MCF 10A (cell line): ENCODE measurements at regions not wholly inside any gene's neighbourhood (a gene's known extent, or its start where the extent isn't known, plus 50 kb on each side); places are given as distances from the start of the nearest gene placed in this dataset.

ENCODE experiments used
- BruUV-seq: library from RNA; stranded (reverse); fragments of 400-500 nt; replicated peaks from 2 replicates; lab custom pipeline; 2021; lab: Mats Ljungman, UMichigan
- CTCF ChIA-PET: fragments of 300-600 bp; sonication (Branson Sonifier 250); formaldehyde crosslinking; extraction: SDS; loops from one replicate; lab custom pipeline; 2021; ENCODE audit warnings: antibody characterized with exemption, inconsistent platforms; lab: Yijun Ruan, JAX
- POLR2A ChIA-PET: fragments of 300-600, 350-650 bp; sonication (Branson Sonifier 250); formaldehyde crosslinking; extraction: SDS; loops from one replicate; lab custom pipeline; 2020; ENCODE audit warnings: antibody characterized with exemption, inconsistent platforms; lab: Yijun Ruan, JAX
- DNase-seq: peaks from one replicate; pipeline ENCODE4 v3.0.0-alpha.2; 2018; ENCODE audit not compliant: unreplicated experiment
- H3K27ac Mint-ChIP-seq: one replicate; pipeline ENCODE4 v1.8.0; 2022; ENCODE audit warnings: mild to moderate bottlenecking, low read depth, mixed read lengths; ENCODE audit not compliant: unreplicated experiment
- H3K27me3 Mint-ChIP-seq: one replicate; pipeline ENCODE4 v1.8.0; 2022; ENCODE audit warnings: mixed read lengths; ENCODE audit not compliant: insufficient read depth, unreplicated experiment
- H3K36me3 Mint-ChIP-seq: one replicate; pipeline ENCODE4 v1.8.0; 2022; ENCODE audit warnings: mild to moderate bottlenecking, moderate library complexity, mixed read lengths; ENCODE audit not compliant: insufficient read depth, unreplicated experiment
- H3K4me1 Mint-ChIP-seq: one replicate; pipeline ENCODE4 v1.8.0; 2022; ENCODE audit warnings: mixed read lengths; ENCODE audit not compliant: insufficient read depth, unreplicated experiment
- H3K4me3 Mint-ChIP-seq: one replicate; pipeline ENCODE4 v1.8.0; 2022; ENCODE audit warnings: mild to moderate bottlenecking, moderate library complexity, mixed read lengths; ENCODE audit not compliant: unreplicated experiment
- H3K9me3 Mint-ChIP-seq: one replicate; pipeline ENCODE4 v1.8.0; 2022; ENCODE audit warnings: mixed read lengths; ENCODE audit not compliant: unreplicated experiment
- CTCF ChIP-seq: fragments of 200-600 bp; IDR thresholded peaks from one replicate; pipeline ENCODE4 v1.8.0; 2022; ENCODE audit warnings: antibody characterized with exemption, mild to moderate bottlenecking; ENCODE audit not compliant: unreplicated experiment
- intact Hi-C: fragments of 100-400 bp; cut with micrococcal nuclease; formaldehyde crosslinking; loops from 2 replicates; pipeline ENCODE4 v1.14.1; 2022

GRCh38 chr1:162972773-162973172, 96.4 kb upstream of the RGS4 start:
- Mint-ChIP-seq H3K4me3 (no peak overlapping the region), H3K4me1 (no peaks in the 10 kb centered on the region), H3K27me3 (no peaks in the 10 kb centered on the region), H3K9me3 (no peaks in the 10 kb centered on the region), H3K27ac (no peak overlapping the region), H3K36me3 (peaks cover 4% of the 10 kb centered on the region)
- TF ChIP-seq CTCF: no peak
- CTCF ChIA-PET: no interaction called here
- BruUV-seq: no TSS peak
- no peak for DNase-seq
- POLR2A ChIA-PET: no interaction called here
- intact Hi-C loops: no loop called here

- no peak for DNase-seq
Measured at GRCh38 chr1:162970021-162970420, 99.1 kb upstream of the RGS4 start.

GRCh38 chr1:162966613-162967012, 102.5 kb upstream of the RGS4 start:
- ChIA-PET CTCF (no interaction called here), POLR2A (no interaction called here)
- H3K9me3 Mint-ChIP-seq: peaks cover 8% of the 10 kb centered on the region
- no peak overlapping the region for H3K4me3 Mint-ChIP-seq
- H3K27ac Mint-ChIP-seq: no peak overlapping the region
- BruUV-seq: no TSS peak
- no peak for TF ChIP-seq CTCF
- no peaks in the 10 kb centered on the region for H3K4me1 Mint-ChIP-seq
- peaks cover under 1% of the 10 kb centered on the region for H3K36me3 Mint-ChIP-seq
- no peaks in the 10 kb centered on the region for H3K27me3 Mint-ChIP-seq
- DNase-seq: no peak
- intact Hi-C loops: no loop called here

More at GRCh38 chr1:162970021-162970420, 99.1 kb upstream of the RGS4 start:
- Mint-ChIP-seq H3K4me1 (no peaks in the 10 kb centered on the region), H3K27me3 (no peaks in the 10 kb centered on the region), H3K4me3 (no peak overlapping the region), H3K27ac (no peak overlapping the region), H3K9me3 (no peaks in the 10 kb centered on the region), H3K36me3 (peaks cover 4% of the 10 kb centered on the region)
- no TSS peak for BruUV-seq
- ChIA-PET POLR2A (no interaction called here), CTCF (interaction anchor here (0.9 to 1.5 kb wide), 3 partner anchors 8 to 207 kb away, joined by 3 to 6 read pairs (median 4); no protein-coding TSS in a partner anchor)
- intact Hi-C loops: no loop called here
- no peak for TF ChIP-seq CTCF

GRCh38 chr1:162964901-162965300, 103.9 kb upstream of the CCDC190 start:
- BruUV-seq: no TSS peak
- no peak for DNase-seq

More at GRCh38 chr1:162964901-162965300, 103.9 kb upstream of the CCDC190 start:
- POLR2A ChIA-PET: interaction anchor here (1.2 kb wide), 1 partner anchor 10 kb away, joined by 3 read pairs; no protein-coding TSS in a partner anchor
- no peak for TF ChIP-seq CTCF
- no peaks in the 10 kb centered on the region for H3K27me3 Mint-ChIP-seq
- H3K27ac Mint-ChIP-seq: no peak overlapping the region
- no peak overlapping the region for H3K4me3 Mint-ChIP-seq
- H3K36me3 Mint-ChIP-seq: no peaks in the 10 kb centered on the region
- CTCF ChIA-PET: no interaction called here
- H3K9me3 Mint-ChIP-seq: peaks cover 8% of the 10 kb centered on the region
- no peaks in the 10 kb centered on the region for H3K4me1 Mint-ChIP-seq
- intact Hi-C loops: no loop called here
